ENCODE measurements at regions not wholly inside any gene's neighbourhood (a gene's known extent, or its start where the extent isn't known, plus 50 kb on each side); places are given as distances from the start of the nearest gene placed in this dataset.

DNA sequence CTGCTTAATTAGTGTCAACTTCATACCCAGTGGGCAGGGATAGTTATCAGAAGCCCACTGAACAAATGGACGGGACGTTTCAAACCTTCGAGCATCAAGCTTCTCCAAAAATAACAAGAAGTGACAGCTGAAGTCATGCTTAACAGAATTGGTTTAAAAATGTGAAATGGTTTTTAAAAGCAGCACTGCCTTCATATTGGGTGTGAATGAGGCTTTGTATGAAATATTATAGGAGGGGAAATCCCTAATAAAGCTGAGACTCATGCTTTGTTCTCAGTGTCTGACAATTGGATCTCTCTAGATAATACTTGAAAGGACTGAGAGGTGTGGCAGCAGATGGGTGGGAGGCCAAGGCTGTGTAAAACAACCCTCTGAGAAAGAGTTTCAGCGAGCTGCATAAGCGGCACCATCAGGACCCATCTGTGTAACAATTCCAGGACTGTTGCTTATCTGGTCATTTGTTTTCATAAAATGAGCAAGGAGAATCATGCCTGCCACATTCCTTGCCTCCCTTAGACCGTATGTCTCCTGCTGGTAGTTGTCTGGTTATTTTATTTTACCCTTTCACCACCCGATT is 667.7 kb downstream of the DIAPH3 start:
- TF ChIP-seq CTCF (IDR thresholded peaks at IDR 0.05) (no peak), EZH2 (IDR thresholded peaks at IDR 0.05; ENCODE audit: borderline replicate concordance, insufficient read depth, low read depth, low read length, poor library complexity, severe bottlenecking) (no peak)
